Transverse colon (tissue), 4 donors: ENCODE measurements at regions not wholly inside any gene's neighbourhood (a gene's known extent, or its start where the extent isn't known, plus 50 kb on each side); places are given as distances from the start of the nearest gene placed in this dataset.
"Not testable (repeated sequence)": the region's sequence is repeated elsewhere in the genome, so short reads cannot be mapped to it uniquely, and the experiment has no call there.

Source experiments
- CTCF ChIP-seq, 5 experiments: fragments of 200-600 bp in 3 of 5; fragments of 450-650 bp in 2 of 5; sonication (generic) in 3 of 5; IDR thresholded peaks; 1 replicate in 2 of 5; 2 replicates in 3 of 5; pipeline ENCODE4 v1.5.1; 2016 to 2017; ENCODE audit warnings: antibody characterized with exemption in 5 of 5, inconsistent platforms in 3 of 5, mild to moderate bottlenecking in 2 of 5, moderate library complexity in 1 of 5
- EP300 ChIP-seq: sonication (generic); formaldehyde crosslinking; IDR thresholded peaks from one replicate; pipeline ENCODE4 v1.6.1; 2017; ENCODE audit warnings: antibody characterized with exemption, low read depth
- POLR2A ChIP-seq: fragments of 450-650 bp; IDR thresholded peaks from one replicate; pipeline ENCODE4 v1.6.1; 2016; ENCODE audit warnings: antibody characterized with exemption, mild to moderate bottlenecking, moderate library complexity
- POLR2AphosphoS5 ChIP-seq, 3 donors: sonication (generic); formaldehyde crosslinking; IDR thresholded peaks; one replicate each; pipeline ENCODE4 v1.6.1; 2016; ENCODE audit warnings: antibody characterized with exemption in 3 of 3

GRCh38 chr16:88185406-88185805 lies 197.4 kb upstream of the ZNF469 start:
- not testable (repeated sequence) for TF ChIP-seq POLR2AphosphoS5 (IDR thresholded peaks at IDR 0.05); EP300; CTCF (IDR thresholded peaks at IDR 0.05); POLR2A
